Endothelial cell (in vitro differentiated cells): ENCODE measurements at regions not wholly inside any gene's neighbourhood (a gene's known extent, or its start where the extent isn't known, plus 50 kb on each side); places are given as distances from the start of the nearest gene placed in this dataset.

Experiments
- DNase-seq: peaks from one replicate; pipeline ENCODE4 v3.0.0; 2021; ENCODE audit warnings: low spot score
- H3K27ac Mint-ChIP-seq: one replicate; pipeline ENCODE4 v1.8.0; 2021; ENCODE audit warnings: mixed read lengths, inconsistent platforms; ENCODE audit not compliant: unreplicated experiment
- H3K27me3 Mint-ChIP-seq: one replicate; pipeline ENCODE4 v1.8.0; 2021; ENCODE audit warnings: mild to moderate bottlenecking, moderate library complexity, mixed read lengths, inconsistent platforms; ENCODE audit not compliant: unreplicated experiment
- H3K36me3 Mint-ChIP-seq: one replicate; pipeline ENCODE4 v1.8.0; 2021; ENCODE audit warnings: mild to moderate bottlenecking, low read depth, mixed read lengths, inconsistent platforms; ENCODE audit not compliant: unreplicated experiment
- H3K4me1 Mint-ChIP-seq: one replicate; pipeline ENCODE4 v1.8.0; 2021; ENCODE audit warnings: mild to moderate bottlenecking, mixed read lengths, inconsistent platforms; ENCODE audit not compliant: unreplicated experiment
- H3K4me3 Mint-ChIP-seq: one replicate; pipeline ENCODE4 v1.8.0; 2021; ENCODE audit warnings: mild to moderate bottlenecking, mixed read lengths, inconsistent platforms; ENCODE audit not compliant: unreplicated experiment
- H3K9me3 Mint-ChIP-seq: one replicate; pipeline ENCODE4 v1.8.0; 2021; ENCODE audit warnings: mixed read lengths, inconsistent platforms; ENCODE audit not compliant: unreplicated experiment
- CTCF ChIP-seq: fragments of 200-600 bp; sonication (generic); IDR thresholded peaks from one replicate; pipeline ENCODE4 v1.5.0; 2021; ENCODE audit warnings: antibody characterized with exemption; ENCODE audit not compliant: unreplicated experiment

- DNase-seq, result no peak
- Mint-ChIP-seq H3K9me3 (no peaks in the 10 kb centered on the region), H3K27ac (no peak overlapping the region), H3K4me1 (no peaks in the 10 kb centered on the region), H3K36me3 (no peaks in the 10 kb centered on the region), H3K27me3 (no peaks in the 10 kb centered on the region), H3K4me3 (no peak overlapping the region)
- TF ChIP-seq CTCF, result no peak
These were observed 56.4 kb upstream of the XIRP2 start for GRCh38 chr2:166831930-166832329.

- no peaks in the 10 kb centered on the region for H3K36me3 Mint-ChIP-seq
- TF ChIP-seq CTCF, result no peak
- no peak overlapping the region for H3K4me3 Mint-ChIP-seq
These were observed 62.4 kb upstream of the XIRP2 start for GRCh38 chr2:166825914-166826313.

GRCh38 chr2:166814335-166814734 lies 73.9 kb upstream of the XIRP2 start:
- no peaks in the 10 kb centered on the region for H3K36me3 Mint-ChIP-seq
- no peak for TF ChIP-seq CTCF
- H3K4me3 Mint-ChIP-seq, result no peak overlapping the region
- H3K27ac Mint-ChIP-seq, result no peak overlapping the region
- no peaks in the 10 kb centered on the region for H3K27me3 Mint-ChIP-seq
- no peaks in the 10 kb centered on the region for H3K9me3 Mint-ChIP-seq
- no peak for DNase-seq
- H3K4me1 Mint-ChIP-seq, result no peaks in the 10 kb centered on the region

More at GRCh38 chr2:166825914-166826313, 62.4 kb upstream of the XIRP2 start:
- Mint-ChIP-seq H3K27ac (no peak overlapping the region), H3K4me1 (no peaks in the 10 kb centered on the region), H3K9me3 (no peaks in the 10 kb centered on the region), H3K27me3 (no peaks in the 10 kb centered on the region)
- no peak for DNase-seq

GRCh38 chr2:166812166-166812891 lies 76.0 kb upstream of the XIRP2 start:
- Mint-ChIP-seq H3K4me3 (no peak overlapping the region), H3K27me3 (no peaks in the 10 kb centered on the region), H3K27ac (no peak overlapping the region), H3K36me3 (no peaks in the 10 kb centered on the region), H3K4me1 (no peaks in the 10 kb centered on the region), H3K9me3 (no peaks in the 10 kb centered on the region)
- no peak for DNase-seq
- TF ChIP-seq CTCF, result no peak

- Mint-ChIP-seq H3K36me3 (no peaks in the 10 kb centered on the region), H3K9me3 (no peaks in the 10 kb centered on the region), H3K4me3 (no peak overlapping the region), H3K27me3 (no peaks in the 10 kb centered on the region), H3K4me1 (peaks cover 6% of the 10 kb centered on the region), H3K27ac (no peak overlapping the region)
- TF ChIP-seq CTCF, result no peak
- DNase-seq, result no peak
These were observed 82.5 kb upstream of the XIRP2 start for GRCh38 chr2:166805753-166806152.
